Smooth muscle cell (in vitro differentiated cells): ENCODE measurements at regions not wholly inside any gene's neighbourhood (a gene's known extent, or its start where the extent isn't known, plus 50 kb on each side); places are given as distances from the start of the nearest gene placed in this dataset.

Experiments
- DNase-seq: peaks from one replicate; lab custom pipeline; 2025; ENCODE audit not compliant: unreplicated experiment; lab: John Stamatoyannopoulos, UW
- H2AFZ ChIP-seq: fragments of 200-600 bp; sonication (generic); 2 replicates; pipeline ENCODE4 v1.6.0; 2016; ENCODE audit warnings: antibody characterized with exemption, low read depth, mild to moderate bottlenecking
- H3F3A ChIP-seq: fragments of 200-600 bp; sonication (generic); 2 replicates; pipeline ENCODE4 v1.6.0; 2017; ENCODE audit warnings: antibody characterized with exemption, low read depth
- H3K27ac ChIP-seq: fragments of 200-600 bp; sonication (generic); 2 replicates; pipeline ENCODE4 v1.5.1; 2016; ENCODE audit warnings: low read depth, mild to moderate bottlenecking
- H3K27me3 ChIP-seq: fragments of 200-600 bp; sonication (generic); 2 replicates; pipeline ENCODE4 v1.6.1; 2016; ENCODE audit warnings: low read depth, mild to moderate bottlenecking
- H3K36me3 ChIP-seq: fragments of 200-600 bp; sonication (generic); 2 replicates; pipeline ENCODE4 v1.5.1; 2016; ENCODE audit warnings: low read depth
- H3K4me1 ChIP-seq: fragments of 200-600 bp; sonication (generic); 2 replicates; pipeline ENCODE4 v1.5.1; 2016; ENCODE audit warnings: low read depth
- H3K4me2 ChIP-seq: fragments of 200-600 bp; sonication (generic); 2 replicates; pipeline ENCODE4 v1.6.0; 2016; ENCODE audit warnings: mild to moderate bottlenecking
- H3K4me3 ChIP-seq: fragments of 200-600 bp; sonication (generic); 2 replicates; pipeline ENCODE4 v1.5.1; 2016; ENCODE audit warnings: mild to moderate bottlenecking
- H3K79me2 ChIP-seq: fragments of 200-600 bp; sonication (generic); 2 replicates; pipeline ENCODE4 v1.6.0; 2016; ENCODE audit warnings: low read depth, mild to moderate bottlenecking
- H3K9ac ChIP-seq: fragments of 200-600 bp; sonication (generic); 2 replicates; pipeline ENCODE4 v1.6.0; 2016; ENCODE audit warnings: low read depth
- H3K9me3 ChIP-seq: fragments of 200-600 bp; sonication (generic); replicated peaks from 2 replicates; pipeline ENCODE4 v1.5.1; 2016; ENCODE audit warnings: low read depth
- H4K20me1 ChIP-seq: fragments of 200-600 bp; sonication (generic); 2 replicates; pipeline ENCODE4 v1.6.0; 2016; ENCODE audit warnings: low read depth
- WGBS: methylation state at CpG from one replicate; pipeline ENCODE4 v1.1.7; 2016; ENCODE audit warnings: low lambda C conversion rate; 5-methylcytosine and 5-hydroxymethylcytosine counted together
- TF ChIP-seq, protein P1 (sequence below): fragments of 200-600 bp; sonication (generic); IDR thresholded peaks from 2 replicates; pipeline ENCODE4 v1.5.1; 2017; ENCODE audit warnings: borderline replicate concordance, mild to moderate bottlenecking, antibody characterized with exemption; ENCODE audit not compliant: insufficient read depth, poor library complexity, severe bottlenecking

DNA sequence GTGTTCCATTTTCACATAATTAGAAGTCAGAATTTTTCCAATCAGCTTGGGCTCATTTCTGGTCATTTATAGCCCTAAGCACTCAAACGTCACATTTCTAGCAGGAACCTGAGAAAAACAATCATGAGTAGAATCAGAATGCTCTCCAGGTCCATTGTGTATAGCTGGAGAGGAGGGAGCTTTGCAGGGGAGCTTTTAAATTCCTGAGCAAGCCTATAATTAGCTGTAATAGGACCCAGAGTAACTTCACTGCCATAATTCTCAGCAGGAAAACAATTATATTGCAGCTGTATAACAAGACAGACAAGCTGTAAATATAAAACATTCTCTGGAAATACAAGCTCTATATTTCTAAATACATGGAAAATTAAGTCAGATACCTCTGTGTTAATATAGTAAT, 637.6 kb upstream of the SGCD start:
- Histone ChIP-seq H2AFZ (no peak overlapping the region), H3K27me3 (no peaks in the 10 kb centered on the region), H3F3A (no peaks in the 10 kb centered on the region), H3K4me1 (peaks cover 4% of the 10 kb centered on the region), H3K9me3 (no peaks in the 10 kb centered on the region), H3K27ac (no peak overlapping the region), H3K79me2 (no peaks in the 10 kb centered on the region), H3K9ac (no peak overlapping the region), H3K4me2 (no peak overlapping the region), H3K4me3 (no peak overlapping the region), H4K20me1 (no peaks in the 10 kb centered on the region), H3K36me3 (no peaks in the 10 kb centered on the region)
- TF ChIP-seq, protein P1, sequence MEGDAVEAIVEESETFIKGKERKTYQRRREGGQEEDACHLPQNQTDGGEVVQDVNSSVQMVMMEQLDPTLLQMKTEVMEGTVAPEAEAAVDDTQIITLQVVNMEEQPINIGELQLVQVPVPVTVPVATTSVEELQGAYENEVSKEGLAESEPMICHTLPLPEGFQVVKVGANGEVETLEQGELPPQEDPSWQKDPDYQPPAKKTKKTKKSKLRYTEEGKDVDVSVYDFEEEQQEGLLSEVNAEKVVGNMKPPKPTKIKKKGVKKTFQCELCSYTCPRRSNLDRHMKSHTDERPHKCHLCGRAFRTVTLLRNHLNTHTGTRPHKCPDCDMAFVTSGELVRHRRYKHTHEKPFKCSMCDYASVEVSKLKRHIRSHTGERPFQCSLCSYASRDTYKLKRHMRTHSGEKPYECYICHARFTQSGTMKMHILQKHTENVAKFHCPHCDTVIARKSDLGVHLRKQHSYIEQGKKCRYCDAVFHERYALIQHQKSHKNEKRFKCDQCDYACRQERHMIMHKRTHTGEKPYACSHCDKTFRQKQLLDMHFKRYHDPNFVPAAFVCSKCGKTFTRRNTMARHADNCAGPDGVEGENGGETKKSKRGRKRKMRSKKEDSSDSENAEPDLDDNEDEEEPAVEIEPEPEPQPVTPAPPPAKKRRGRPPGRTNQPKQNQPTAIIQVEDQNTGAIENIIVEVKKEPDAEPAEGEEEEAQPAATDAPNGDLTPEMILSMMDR = no peak
- 29% methylated on average over 1 of the region's 1 CpG for WGBS
- DNase-seq = no peak

DNA sequence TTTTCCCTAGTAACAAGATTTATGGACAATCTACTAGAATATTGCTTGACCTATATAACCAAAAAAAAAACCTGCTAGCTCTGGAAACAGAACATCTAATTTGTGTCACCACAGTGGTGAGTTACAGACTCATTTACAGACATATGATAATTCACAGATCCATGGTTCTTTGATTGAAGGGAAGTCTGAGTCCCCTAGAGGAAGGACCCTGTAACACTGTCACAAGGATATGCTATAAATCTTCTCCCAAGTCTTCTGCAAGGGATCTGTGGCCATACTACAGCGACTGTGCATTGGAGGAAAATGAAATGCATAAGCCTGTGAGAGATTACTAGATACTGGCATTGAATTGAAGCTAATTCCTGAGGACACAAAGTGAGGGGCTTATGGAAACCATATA, 630.6 kb upstream of the SGCD start:
- no peaks in the 10 kb centered on the region for H3K36me3 ChIP-seq
- no peak overlapping the region for H3K4me2 ChIP-seq
- H3F3A ChIP-seq = no peaks in the 10 kb centered on the region
- H3K9me3 ChIP-seq = no peaks in the 10 kb centered on the region
- H4K20me1 ChIP-seq = no peaks in the 10 kb centered on the region
- no peak overlapping the region for H2AFZ ChIP-seq
- no peak overlapping the region for H3K4me3 ChIP-seq
- WGBS = 77% methylated on average over 1 of the region's 1 CpG
- H3K79me2 ChIP-seq = no peaks in the 10 kb centered on the region
- DNase-seq = no peak
- no peak overlapping the region for H3K9ac ChIP-seq
- peaks cover 19% of the 10 kb centered on the region for H3K27me3 ChIP-seq
- no peaks in the 10 kb centered on the region for H3K4me1 ChIP-seq
- H3K27ac ChIP-seq = no peak overlapping the region
- TF ChIP-seq, protein P1 = no peak

DNA sequence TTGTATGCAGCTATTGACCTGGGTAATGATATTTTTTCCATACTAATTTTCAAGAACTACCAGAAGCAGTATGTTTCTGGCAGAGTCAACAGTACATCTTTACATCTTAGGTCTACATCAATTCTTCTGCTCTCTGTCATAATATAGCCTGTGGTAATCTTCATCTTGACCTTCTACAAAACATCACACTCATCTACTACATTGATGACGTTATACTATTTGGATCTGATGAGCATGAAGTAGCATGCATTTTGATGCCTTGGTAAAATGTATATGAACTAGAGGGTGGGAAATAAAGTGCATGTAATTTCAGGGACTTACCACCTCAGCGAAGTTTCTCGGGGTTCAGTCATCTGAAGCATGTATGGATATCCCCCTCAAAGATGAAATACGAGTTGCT, 629.7 kb upstream of the SGCD start:
- Histone ChIP-seq H3K79me2 (no peaks in the 10 kb centered on the region), H3K4me1 (no peaks in the 10 kb centered on the region), H3K9ac (no peak overlapping the region), H4K20me1 (no peaks in the 10 kb centered on the region), H3K9me3 (no peaks in the 10 kb centered on the region), H3K27me3 (peaks cover 19% of the 10 kb centered on the region), H3K27ac (no peak overlapping the region), H2AFZ (no peak overlapping the region), H3K4me2 (no peak overlapping the region), H3F3A (no peaks in the 10 kb centered on the region), H3K36me3 (no peaks in the 10 kb centered on the region), H3K4me3 (no peak overlapping the region)
- TF ChIP-seq, protein P1 = no peak
- DNase-seq = no peak
- 78% methylated on average over 4 of the region's 4 CpGs for WGBS

DNA sequence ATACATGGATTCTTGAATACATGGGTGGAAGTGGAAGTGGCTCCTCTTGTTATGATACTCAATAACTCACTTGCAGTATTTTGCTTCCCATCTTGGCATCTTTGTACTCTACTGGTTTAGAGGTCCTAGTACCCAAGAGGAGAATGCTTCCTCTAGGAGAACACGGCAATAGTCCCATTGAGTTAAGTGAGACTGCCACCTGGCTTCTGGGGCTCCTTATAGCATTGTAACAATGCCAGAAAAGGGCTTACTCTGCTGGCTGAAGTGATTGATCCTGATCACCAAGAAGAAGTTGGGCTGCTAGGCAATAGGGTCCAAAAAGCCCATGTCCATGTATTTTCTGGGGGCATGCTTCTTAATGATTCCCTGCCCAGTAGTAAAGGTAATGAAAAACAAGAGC, 627.6 kb upstream of the SGCD start:
- WGBS = 56% methylated on average over 1 of the region's 1 CpG
- no peaks in the 10 kb centered on the region for H3K9me3 ChIP-seq
- H3K4me2 ChIP-seq = no peak overlapping the region
- H3K27ac ChIP-seq = no peak overlapping the region
- no peaks in the 10 kb centered on the region for H3K79me2 ChIP-seq
- H3K27me3 ChIP-seq = peaks cover 19% of the 10 kb centered on the region
- H3F3A ChIP-seq = no peaks in the 10 kb centered on the region
- H2AFZ ChIP-seq = no peak overlapping the region
- H4K20me1 ChIP-seq = no peaks in the 10 kb centered on the region
- H3K9ac ChIP-seq = no peak overlapping the region
- no peak for DNase-seq
- TF ChIP-seq, protein P1 = peak; percentile 12
- no peaks in the 10 kb centered on the region for H3K36me3 ChIP-seq
- no peak overlapping the region for H3K4me3 ChIP-seq
- no peaks in the 10 kb centered on the region for H3K4me1 ChIP-seq
